H9 (cell line): ENCODE measurements at regions not wholly inside any gene's neighbourhood (a gene's known extent, or its start where the extent isn't known, plus 50 kb on each side); places are given as distances from the start of the nearest gene placed in this dataset.

Source experiments
- DNase-seq: peaks from one replicate; pipeline ENCODE4 v3.0.0-alpha.2; 2017
- H2AFZ ChIP-seq: one replicate; pipeline ENCODE4 v1.6.1; 2013; ENCODE audit warnings: mild to moderate bottlenecking, low read length, control low read depth, moderate library complexity
- H2AK5ac ChIP-seq: 2 replicates; pipeline ENCODE4 v1.6.1; 2013; ENCODE audit warnings: low read length, control low read depth, mixed read lengths; ENCODE audit not compliant: insufficient read length
- H2BK120ac ChIP-seq: one replicate; pipeline ENCODE4 v1.6.1; 2013; ENCODE audit warnings: low read depth, mild to moderate bottlenecking, low read length, control low read depth, inconsistent platforms; ENCODE audit not compliant: poor library complexity, severe bottlenecking
- H2BK12ac ChIP-seq: 2 replicates; pipeline ENCODE4 v1.6.1; 2013; ENCODE audit warnings: low read length, control low read depth, mixed read lengths, low read depth; ENCODE audit not compliant: insufficient read length
- H2BK15ac ChIP-seq: 2 replicates; pipeline ENCODE4 v1.6.1; 2013; ENCODE audit warnings: low read depth, low read length, control low read depth
- H2BK20ac ChIP-seq: one replicate; pipeline ENCODE4 v1.6.1; 2013; ENCODE audit warnings: low read depth, mild to moderate bottlenecking, low read length, control low read depth, inconsistent platforms; ENCODE audit not compliant: poor library complexity, severe bottlenecking
- H2BK5ac ChIP-seq: 2 replicates; pipeline ENCODE4 v1.6.1; 2013; ENCODE audit warnings: low read length, control low read depth, mixed read lengths; ENCODE audit not compliant: insufficient read length
- H3K14ac ChIP-seq: 2 replicates; pipeline ENCODE4 v1.6.1; 2013; ENCODE audit warnings: low read length, control low read depth; ENCODE audit not compliant: insufficient read depth
- H3K18ac ChIP-seq: 2 replicates; pipeline ENCODE4 v1.6.1; 2013; ENCODE audit warnings: low read depth, mild to moderate bottlenecking, mixed read lengths, low read length, control low read depth; ENCODE audit not compliant: insufficient read length
- H3K23ac ChIP-seq: 2 replicates; pipeline ENCODE4 v1.6.1; 2013; ENCODE audit warnings: low read length, control low read depth, mixed read lengths, low read depth; ENCODE audit not compliant: insufficient read length
- H3K23me2 ChIP-seq: 2 replicates; pipeline ENCODE4 v1.6.1; 2013; ENCODE audit warnings: low read depth, mild to moderate bottlenecking, mixed read lengths, low read length, control low read depth; ENCODE audit not compliant: insufficient read length, poor library complexity, severe bottlenecking
- H3K27ac ChIP-seq: 2 replicates; pipeline ENCODE4 v1.5.1; 2013; ENCODE audit warnings: low read length, control low read depth, mixed read lengths, low read depth; ENCODE audit not compliant: insufficient read length
- H3K27me3 ChIP-seq: 2 replicates; pipeline ENCODE4 v1.6.1; 2013; ENCODE audit warnings: low read length, control low read depth, inconsistent platforms; ENCODE audit not compliant: insufficient read depth
- H3K4ac ChIP-seq: 2 replicates; pipeline ENCODE4 v1.6.1; 2013; ENCODE audit warnings: low read depth, mild to moderate bottlenecking, control low read depth, inconsistent platforms, low read length, moderate library complexity
- H3K4me1 ChIP-seq: 2 replicates; pipeline ENCODE4 v1.6.1; 2013; ENCODE audit warnings: low read length, control low read depth, inconsistent platforms; ENCODE audit not compliant: insufficient read depth
- H3K4me2 ChIP-seq: 2 replicates; pipeline ENCODE4 v1.6.1; 2013; ENCODE audit warnings: low read length, control low read depth, mixed read lengths; ENCODE audit not compliant: insufficient read length, insufficient read depth
- H3K56ac ChIP-seq: 2 replicates; pipeline ENCODE4 v1.6.1; 2013; ENCODE audit warnings: low read depth, mild to moderate bottlenecking, mixed read lengths, low read length, control low read depth; ENCODE audit not compliant: insufficient read length
- H3K79me1 ChIP-seq: 2 replicates; pipeline ENCODE4 v1.6.1; 2013; ENCODE audit warnings: low read depth, mild to moderate bottlenecking, moderate library complexity, low read length, control low read depth, inconsistent platforms; ENCODE audit not compliant: insufficient read depth, poor library complexity, severe bottlenecking
- H3K79me2 ChIP-seq: 2 replicates; pipeline ENCODE4 v1.6.1; 2013; ENCODE audit warnings: low read length, control low read depth, inconsistent platforms; ENCODE audit not compliant: insufficient read depth
- H3K9ac ChIP-seq: 2 replicates; pipeline ENCODE4 v1.6.1; 2013; ENCODE audit warnings: low read length, control low read depth, mixed read lengths; ENCODE audit not compliant: insufficient read length; ENCODE audit errors: extremely low read depth
- H3K9me3 ChIP-seq: one replicate; pipeline ENCODE4 v1.6.1; 2013; ENCODE audit warnings: low read depth, low read length, inconsistent platforms; ENCODE audit not compliant: control insufficient read depth
- H3T11ph ChIP-seq: one replicate; pipeline ENCODE4 v1.6.1; 2013; ENCODE audit warnings: mild to moderate bottlenecking, low read length, control low read depth, inconsistent platforms
- H4K20me1 ChIP-seq: one replicate; pipeline ENCODE4 v1.6.1; 2013; ENCODE audit not compliant: control insufficient read depth, insufficient read length, insufficient read depth
- H4K5ac ChIP-seq: 2 replicates; pipeline ENCODE4 v1.6.1; 2013; ENCODE audit warnings: low read depth, mild to moderate bottlenecking, mixed read lengths, low read length, control low read depth; ENCODE audit not compliant: insufficient read length
- H4K8ac ChIP-seq: replicated peaks from 2 replicates; pipeline ENCODE4 v1.6.1; 2013; ENCODE audit warnings: low read length, control low read depth, mixed read lengths, low read depth; ENCODE audit not compliant: insufficient read length
- H4K91ac ChIP-seq: 2 replicates; pipeline ENCODE4 v1.6.1; 2013; ENCODE audit warnings: low read depth, mild to moderate bottlenecking, moderate library complexity, mixed read lengths, low read length, control low read depth; ENCODE audit not compliant: insufficient read length
- H3K27ac Mint-ChIP-seq, 3 experiments: 2 replicates in 2 of 3; 3 replicates in 1 of 3; pipeline ENCODE4 v1.8.0; 2020 to 2021; ENCODE audit warnings: mixed read lengths in 3 of 3, mild to moderate bottlenecking in 1 of 3, moderate library complexity in 1 of 3
- H3K27me3 Mint-ChIP-seq: 2 replicates; pipeline ENCODE4 v1.8.0; 2021; ENCODE audit warnings: low read depth, mild to moderate bottlenecking, moderate library complexity, mixed read lengths
- H3K36me3 Mint-ChIP-seq, 3 experiments: 2 replicates in 2 of 3; 3 replicates in 1 of 3; pipeline ENCODE4 v1.8.0; 2020 to 2021; ENCODE audit warnings: low read depth in 3 of 3, mixed read lengths in 3 of 3; ENCODE audit not compliant: insufficient read depth in 1 of 3
- H3K4me1 Mint-ChIP-seq, 2 experiments: 2 replicates each; pipeline ENCODE4 v1.8.0; 2020; ENCODE audit warnings: mixed read lengths in 2 of 2
- H3K4me3 Mint-ChIP-seq, 2 experiments: 2 replicates in 1 of 2; 3 replicates in 1 of 2; pipeline ENCODE4 v1.8.0; 2020 to 2021; ENCODE audit warnings: mild to moderate bottlenecking in 2 of 2, mixed read lengths in 2 of 2, moderate library complexity in 1 of 2
- H3K9me3 Mint-ChIP-seq, 2 experiments: 2 replicates in 1 of 2; 3 replicates in 1 of 2; pipeline ENCODE4 v1.8.0; 2020; ENCODE audit warnings: mild to moderate bottlenecking in 2 of 2, mixed read lengths in 2 of 2, moderate library complexity in 1 of 2
- WGBS: extraction: QIAGEN DNeasy Blood & Tissue Kit; methylation state at CpG from one replicate; pipeline ENCODE4 v1.1.7; 2013; ENCODE audit warnings: missing lambda C conversion rate, low lambda C conversion rate, mixed read lengths; ENCODE audit not compliant: insufficient read length; ENCODE audit errors: extremely low coverage; 5-methylcytosine and 5-hydroxymethylcytosine counted together
- TF ChIP-seq, protein P1 (sequence below): fragments of 200-600 bp; sonication (generic); conservative IDR thresholded peaks from 3 replicates; pipeline ENCODE4 v1.8.0; 2021; ENCODE audit warnings: antibody characterized with exemption, mild to moderate bottlenecking

- WGBS: no CpG with 5 or more reads among the region's 3 CpGs
- Histone ChIP-seq H2BK5ac (no peak overlapping the region), H3K27me3 (no peaks in the 10 kb centered on the region), H3K27ac (no peak overlapping the region), H3K79me1 (no peaks in the 10 kb centered on the region), H2BK20ac (no peak overlapping the region), H3K79me2 (no peaks in the 10 kb centered on the region), H3K4ac (no peak overlapping the region), H3K4me1 (no peaks in the 10 kb centered on the region), H2AK5ac (no peak overlapping the region), H2BK120ac (no peak overlapping the region), H4K8ac (no peak overlapping the region), H4K5ac (no peak overlapping the region), H3K9ac (no peak overlapping the region), H3K4me2 (no peak overlapping the region), H4K91ac (no peak overlapping the region), H3K14ac (no peak overlapping the region), H3K18ac (no peak overlapping the region), H2AFZ (no peak overlapping the region), H3K23me2 (no peaks in the 10 kb centered on the region), H3T11ph (no peak overlapping the region), H3K9me3 (peaks cover 6% of the 10 kb centered on the region), H4K20me1 (no peaks in the 10 kb centered on the region), H2BK12ac (no peak overlapping the region), H2BK15ac (no peak overlapping the region), H3K23ac (no peak overlapping the region), H3K56ac (no peak overlapping the region)
- Mint-ChIP-seq H3K36me3 (peaks cover 0 to 12% (median 7%) of the 10 kb centered on the region in 3 experiments; a peak in 6 of 7 replicates), H3K4me3 (no peak overlapping the region), H3K4me1 (no peaks in the 10 kb centered on the region), H3K9me3 (peaks cover 10 to 30% of the 10 kb centered on the region in 2 experiments; a peak in 4 of 5 replicates), H3K27ac (no peak overlapping the region), H3K27me3 (no peaks in the 10 kb centered on the region)
- TF ChIP-seq, protein P1, sequence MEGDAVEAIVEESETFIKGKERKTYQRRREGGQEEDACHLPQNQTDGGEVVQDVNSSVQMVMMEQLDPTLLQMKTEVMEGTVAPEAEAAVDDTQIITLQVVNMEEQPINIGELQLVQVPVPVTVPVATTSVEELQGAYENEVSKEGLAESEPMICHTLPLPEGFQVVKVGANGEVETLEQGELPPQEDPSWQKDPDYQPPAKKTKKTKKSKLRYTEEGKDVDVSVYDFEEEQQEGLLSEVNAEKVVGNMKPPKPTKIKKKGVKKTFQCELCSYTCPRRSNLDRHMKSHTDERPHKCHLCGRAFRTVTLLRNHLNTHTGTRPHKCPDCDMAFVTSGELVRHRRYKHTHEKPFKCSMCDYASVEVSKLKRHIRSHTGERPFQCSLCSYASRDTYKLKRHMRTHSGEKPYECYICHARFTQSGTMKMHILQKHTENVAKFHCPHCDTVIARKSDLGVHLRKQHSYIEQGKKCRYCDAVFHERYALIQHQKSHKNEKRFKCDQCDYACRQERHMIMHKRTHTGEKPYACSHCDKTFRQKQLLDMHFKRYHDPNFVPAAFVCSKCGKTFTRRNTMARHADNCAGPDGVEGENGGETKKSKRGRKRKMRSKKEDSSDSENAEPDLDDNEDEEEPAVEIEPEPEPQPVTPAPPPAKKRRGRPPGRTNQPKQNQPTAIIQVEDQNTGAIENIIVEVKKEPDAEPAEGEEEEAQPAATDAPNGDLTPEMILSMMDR: no peak
- DNase-seq: no peak
Observed at GRCh38 chr18:44374966-44375365, 305.7 kb upstream of the SETBP1 start.
